SK-N-SH (cell line): ENCODE measurements at regions not wholly inside any gene's neighbourhood (a gene's known extent, or its start where the extent isn't known, plus 50 kb on each side); places are given as distances from the start of the nearest gene placed in this dataset.

Experiments
- CTCF ChIA-PET: fragments of 300-600, 350-600 bp; formaldehyde crosslinking; extraction: SDS; loops from one replicate; lab custom pipeline; 2021; lab: Yijun Ruan, JAX
- POLR2A ChIA-PET: fragments of 350-600 bp; sonication (Branson Sonifier 250); formaldehyde crosslinking; extraction: SDS; loops from one replicate; lab custom pipeline; 2020; ENCODE audit warnings: antibody characterized with exemption, inconsistent platforms; lab: Yijun Ruan, JAX
- DNase-seq: peaks from one replicate; pipeline ENCODE4 v3.0.0; 2012
- H2AFZ ChIP-seq: fragments of 200-600 bp; sonication (generic); 2 replicates; pipeline ENCODE4 v1.8.1; 2016; ENCODE audit warnings: antibody characterized with exemption, mild to moderate bottlenecking, low read depth
- H3F3A ChIP-seq: fragments of 200-600 bp; sonication (generic); replicated peaks from 2 replicates; pipeline ENCODE3; 2016; ENCODE audit warnings: antibody characterized with exemption, mild to moderate bottlenecking; ENCODE audit not compliant: insufficient read depth
- H3K27ac ChIP-seq, 2 experiments: fragments of 200-500 bp in 1 of 2; fragments of 200-600 bp in 1 of 2; sonication (Bioruptor generic) in 1 of 2; sonication (generic), shearing (Covaris generic) in 1 of 2; 2 replicates each; pipeline versions ENCODE4 v1.5.1 to v1.6.1; 2014 to 2016; ENCODE audit warnings: low read depth in 2 of 2, inconsistent platforms in 1 of 2, low read length in 1 of 2, mild to moderate bottlenecking in 1 of 2, mixed read lengths in 1 of 2
- H3K27me3 ChIP-seq: fragments of 200-600 bp; sonication (generic), shearing (Covaris generic); 2 replicates; pipeline ENCODE4 v1.6.1; 2016; ENCODE audit warnings: mixed run types; ENCODE audit not compliant: insufficient read depth
- H3K36me3 ChIP-seq, 2 experiments: fragments of 200-500 bp in 1 of 2; fragments of 200-600 bp in 1 of 2; sonication (Bioruptor generic) in 1 of 2; sonication (generic) in 1 of 2; replicated peaks in 1 of 2; 2 replicates each; pipeline versions ENCODE3 to v1.5.1; 2014 to 2016; ENCODE audit warnings: low read length in 1 of 2, mild to moderate bottlenecking in 1 of 2; ENCODE audit not compliant: insufficient read depth in 2 of 2, control insufficient read depth in 1 of 2
- H3K4me1 ChIP-seq, 2 experiments: fragments of 200-500 bp in 1 of 2; fragments of 200-600 bp in 1 of 2; sonication (Bioruptor generic) in 1 of 2; sonication (generic), shearing (Covaris generic) in 1 of 2; 2 replicates each; pipeline versions ENCODE4 v1.5.1 to v1.6.1; 2014 to 2016; ENCODE audit warnings: low read depth in 1 of 2, low read length in 1 of 2, mixed run types in 1 of 2; ENCODE audit not compliant: insufficient read depth in 2 of 2, control insufficient read depth in 1 of 2
- H3K4me2 ChIP-seq: fragments of 200-600 bp; sonication (generic), shearing (Covaris generic); 2 replicates; pipeline ENCODE4 v1.6.1; 2017; ENCODE audit warnings: mixed run types
- H3K4me3 ChIP-seq, 2 experiments: fragments of 200-500 bp in 1 of 2; fragments of 200-600 bp in 1 of 2; sonication (Bioruptor generic) in 1 of 2; sonication (generic), shearing (Covaris generic) in 1 of 2; 2 replicates each; pipeline versions ENCODE4 v1.5.1 to v1.8.1; 2014 to 2016; ENCODE audit warnings: low read depth in 2 of 2, inconsistent platforms in 1 of 2, low read length in 1 of 2, mild to moderate bottlenecking in 1 of 2, mixed read lengths in 1 of 2, moderate library complexity in 1 of 2
- H3K79me2 ChIP-seq: fragments of 200-600 bp; sonication (generic); 2 replicates; pipeline ENCODE4 v1.8.1; 2017; ENCODE audit warnings: mild to moderate bottlenecking; ENCODE audit not compliant: insufficient read depth
- H3K9ac ChIP-seq: fragments of 200-600 bp; sonication (generic); 2 replicates; pipeline ENCODE4 v1.6.1; 2017; ENCODE audit warnings: mixed run types
- H3K9me2 ChIP-seq: fragments of 200-600 bp; sonication (generic); 2 replicates; pipeline ENCODE4 v1.6.1; 2017; ENCODE audit warnings: mixed run types
- H3K9me3 ChIP-seq: fragments of 200-600 bp; sonication (generic); 2 replicates; pipeline ENCODE4 v1.6.1; 2017; ENCODE audit warnings: mixed run types, mild to moderate bottlenecking, moderate library complexity
- H4K20me1 ChIP-seq: fragments of 200-600 bp; sonication (generic); 2 replicates; pipeline ENCODE4 v1.6.1; 2017; ENCODE audit warnings: mild to moderate bottlenecking, mixed run types; ENCODE audit not compliant: insufficient read depth
- CHD2 ChIP-seq: fragments of 150-350 bp; IDR thresholded peaks from 2 replicates; pipeline ENCODE4 v1.6.1; 2018; ENCODE audit warnings: low read length; ENCODE audit not compliant: partially characterized antibody
- CTCF ChIP-seq: fragments of 200-600 bp; sonication (generic); IDR thresholded peaks from 2 replicates; pipeline ENCODE4 v1.6.1; 2017; ENCODE audit warnings: antibody characterized with exemption, mild to moderate bottlenecking, moderate library complexity
- EZH2phosphoT487 ChIP-seq: fragments of 200-600 bp; sonication (generic); IDR thresholded peaks from 2 replicates; pipeline ENCODE4 v1.6.1; 2017; ENCODE audit warnings: low read depth, mixed run types, mild to moderate bottlenecking, antibody characterized with exemption, moderate library complexity, borderline replicate concordance
- FOSL2 ChIP-seq: IDR thresholded peaks from 2 replicates; pipeline ENCODE4 v1.4.0; 2012; ENCODE audit warnings: low read depth, mild to moderate bottlenecking, moderate library complexity, borderline replicate concordance
- FOXJ3 ChIP-seq: sonication (generic); formaldehyde crosslinking; IDR thresholded peaks from 2 replicates; pipeline ENCODE4 v1.5.1; 2020; ENCODE audit warnings: mild to moderate bottlenecking, missing genetic modification reagents
- GABPA ChIP-seq: IDR thresholded peaks from 2 replicates; pipeline ENCODE4 v1.4.0; 2012; ENCODE audit warnings: low read depth, mild to moderate bottlenecking
- JUND ChIP-seq: IDR thresholded peaks from 2 replicates; pipeline ENCODE4 v1.4.0; 2012
- MEF2A ChIP-seq: IDR thresholded peaks from 2 replicates; pipeline ENCODE4 v1.4.0; 2012; ENCODE audit warnings: low read depth, borderline replicate concordance
- MXI1 ChIP-seq: IDR thresholded peaks from 2 replicates; pipeline ENCODE4 v1.6.1; 2012; ENCODE audit warnings: mild to moderate bottlenecking, low read depth, low read length, improper control_type of control experiment
- NRF1 ChIP-seq: IDR thresholded peaks from 2 replicates; pipeline ENCODE4 v1.6.1; 2012; ENCODE audit warnings: low read depth, mild to moderate bottlenecking, low read length
- REST ChIP-seq: IDR thresholded peaks from 2 replicates; pipeline ENCODE4 v1.6.1; 2012; ENCODE audit warnings: mild to moderate bottlenecking, low read depth, low read length, moderate library complexity
- RXRA ChIP-seq: IDR thresholded peaks from 2 replicates; pipeline ENCODE4 v1.4.0; 2012; ENCODE audit warnings: low read depth, mild to moderate bottlenecking, borderline replicate concordance
- SIN3A ChIP-seq: IDR thresholded peaks from 2 replicates; pipeline ENCODE4 v1.6.1; 2012; ENCODE audit warnings: low read depth, mild to moderate bottlenecking, low read length, moderate library complexity, borderline replicate concordance
- SMC3 ChIP-seq: IDR thresholded peaks from 2 replicates; pipeline ENCODE4 v1.6.1; 2012; ENCODE audit warnings: low read depth, low read length, improper control_type of control experiment
- USF1 ChIP-seq: IDR thresholded peaks from 2 replicates; pipeline ENCODE4 v1.4.0; 2012; ENCODE audit warnings: low read depth, borderline replicate concordance
- USF2 ChIP-seq: fragments of 150-350 bp; IDR thresholded peaks from 2 replicates; pipeline ENCODE4 v1.6.1; 2017; ENCODE audit warnings: antibody characterized with exemption, low read length, low read depth, borderline replicate concordance
- YY1 ChIP-seq: IDR thresholded peaks from 2 replicates; pipeline ENCODE4 v1.4.0; 2012; ENCODE audit warnings: low read depth, mild to moderate bottlenecking
- ZBTB33 ChIP-seq: IDR thresholded peaks from 2 replicates; pipeline ENCODE4 v1.4.0; 2012; ENCODE audit warnings: low read depth, borderline replicate concordance
- WGBS: methylation state at CpG from one replicate; pipeline ENCODE4 v1.1.6; 2017; ENCODE audit warnings: low lambda C conversion rate; 5-methylcytosine and 5-hydroxymethylcytosine counted together

GRCh38 chr3:102617381-102617780 lies 182.6 kb downstream of the ZPLD1 start:
- 38% methylated on average over 4 of the region's 4 CpGs for WGBS
- CTCF ChIA-PET: no interaction called here

More at GRCh38 chr3:102617381-102617780, 182.6 kb downstream of the ZPLD1 start:
- Histone ChIP-seq H2AFZ (no peak overlapping the region), H3K4me1 (peaks cover 0 to 6% of the 10 kb centered on the region in 2 experiments; a peak in 1 of 4 replicates), H3K27me3 (no peaks in the 10 kb centered on the region), H3F3A (no peaks in the 10 kb centered on the region), H3K9ac (no peak overlapping the region), H3K9me2 (no peaks in the 10 kb centered on the region), H3K36me3 (no peaks in the 10 kb centered on the region)
- DNase-seq: no peak
- POLR2A ChIA-PET: no interaction called here
- no peak for TF ChIP-seq EZH2phosphoT487
- TF ChIP-seq NRF1: no peak
- no peak for TF ChIP-seq YY1
- TF ChIP-seq USF1: no peak
- no peak for TF ChIP-seq JUND
- no peak for TF ChIP-seq MEF2A
- TF ChIP-seq MXI1: no peak
- TF ChIP-seq RXRA: no peak
- no peak for TF ChIP-seq ZBTB33
- no peak for TF ChIP-seq FOSL2
- TF ChIP-seq FOXJ3: no peak
- TF ChIP-seq CHD2: no peak
- TF ChIP-seq SIN3A: no peak
- no peak for TF ChIP-seq REST
- TF ChIP-seq USF2: no peak
- TF ChIP-seq CTCF: no peak
- no peak for TF ChIP-seq SMC3
- TF ChIP-seq GABPA: no peak
- TF ChIP-seq, all 33 proteins: peak for 0
- H3K79me2 ChIP-seq: no peaks in the 10 kb centered on the region
- no peak overlapping the region for H3K4me3 ChIP-seq
- no peaks in the 10 kb centered on the region for H4K20me1 ChIP-seq
- no peak overlapping the region for H3K4me2 ChIP-seq
- H3K9me3 ChIP-seq: no peaks in the 10 kb centered on the region
- no peak overlapping the region for H3K27ac ChIP-seq
